ENCODE measurements at regions not wholly inside any gene's neighbourhood (a gene's known extent, or its start where the extent isn't known, plus 50 kb on each side); places are given as distances from the start of the nearest gene placed in this dataset.

DNA sequence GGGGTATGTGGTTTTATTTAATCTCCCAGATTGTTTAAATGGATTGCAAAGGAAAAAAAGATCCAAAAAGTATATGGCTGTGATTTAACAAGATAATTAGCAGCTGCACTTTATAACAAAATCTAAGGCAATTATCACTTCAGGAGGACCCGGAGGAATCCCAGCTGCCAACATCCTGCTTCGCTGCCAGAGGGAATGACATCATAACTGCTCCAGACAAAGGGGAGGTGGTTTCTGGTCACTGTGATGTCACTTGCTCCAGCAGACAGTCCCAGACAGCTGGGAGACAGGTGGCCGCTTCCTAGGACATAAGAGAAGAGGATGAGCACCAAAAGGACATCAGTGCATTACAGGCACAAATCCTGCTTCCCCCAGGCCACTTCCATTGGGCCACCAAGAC is 371.0 kb downstream of the BCOR start:
- intact Hi-C loops (cut with micrococcal nuclease; ENCODE audit: unreplicated experiment), result no loop called here
- H3K36me3 Mint-ChIP-seq (ENCODE audit: insufficient read depth, unreplicated experiment), result peaks cover 5% of the 10 kb centered on the region
- DNase-seq, result no peak
- no peaks in the 10 kb centered on the region for H3K9me3 Mint-ChIP-seq (ENCODE audit: unreplicated experiment)
- no TSS peak for BruUV-seq (replicated peaks)
- no peaks in the 10 kb centered on the region for H3K27me3 ChIP-seq (replicated peaks; ENCODE audit: control insufficient read depth, insufficient read depth, low read length)
- CTCF ChIA-PET, result interaction anchor here (0.6 kb wide), 1 partner anchor 804 kb away, joined by 3 read pairs; no protein-coding TSS in a partner anchor
- no peak overlapping the region for H3K4me3 Mint-ChIP-seq (ENCODE audit: unreplicated experiment)
- H3K27me3 Mint-ChIP-seq (ENCODE audit: insufficient read depth, unreplicated experiment), result no peaks in the 10 kb centered on the region
- H3K4me3 ChIP-seq (ENCODE audit: low read depth, low read length), result no peak overlapping the region
- peaks cover 18% of the 10 kb centered on the region for H3K4me1 Mint-ChIP-seq (ENCODE audit: low read depth, unreplicated experiment)
- H3K4me1 ChIP-seq, result no peaks in the 10 kb centered on the region; the same call in 1 of the 2 replicates
- no peaks in the 10 kb centered on the region for H3K36me3 ChIP-seq (ENCODE audit: control insufficient read depth, insufficient read depth, low read length)
- TF ChIP-seq, protein P1, sequence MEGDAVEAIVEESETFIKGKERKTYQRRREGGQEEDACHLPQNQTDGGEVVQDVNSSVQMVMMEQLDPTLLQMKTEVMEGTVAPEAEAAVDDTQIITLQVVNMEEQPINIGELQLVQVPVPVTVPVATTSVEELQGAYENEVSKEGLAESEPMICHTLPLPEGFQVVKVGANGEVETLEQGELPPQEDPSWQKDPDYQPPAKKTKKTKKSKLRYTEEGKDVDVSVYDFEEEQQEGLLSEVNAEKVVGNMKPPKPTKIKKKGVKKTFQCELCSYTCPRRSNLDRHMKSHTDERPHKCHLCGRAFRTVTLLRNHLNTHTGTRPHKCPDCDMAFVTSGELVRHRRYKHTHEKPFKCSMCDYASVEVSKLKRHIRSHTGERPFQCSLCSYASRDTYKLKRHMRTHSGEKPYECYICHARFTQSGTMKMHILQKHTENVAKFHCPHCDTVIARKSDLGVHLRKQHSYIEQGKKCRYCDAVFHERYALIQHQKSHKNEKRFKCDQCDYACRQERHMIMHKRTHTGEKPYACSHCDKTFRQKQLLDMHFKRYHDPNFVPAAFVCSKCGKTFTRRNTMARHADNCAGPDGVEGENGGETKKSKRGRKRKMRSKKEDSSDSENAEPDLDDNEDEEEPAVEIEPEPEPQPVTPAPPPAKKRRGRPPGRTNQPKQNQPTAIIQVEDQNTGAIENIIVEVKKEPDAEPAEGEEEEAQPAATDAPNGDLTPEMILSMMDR (IDR thresholded peaks at IDR 0.05; ENCODE audit: insufficient read depth in 1 of 2, low read depth in 1 of 2, low read length in 1 of 2, severe bottlenecking in 1 of 2, unreplicated experiment in 1 of 2), result no peak
- no peaks in the 10 kb centered on the region for H3K9me3 ChIP-seq
- H3K27ac Mint-ChIP-seq (ENCODE audit: unreplicated experiment), result no peak overlapping the region
- POLR2A ChIA-PET, result no interaction called here

DNA sequence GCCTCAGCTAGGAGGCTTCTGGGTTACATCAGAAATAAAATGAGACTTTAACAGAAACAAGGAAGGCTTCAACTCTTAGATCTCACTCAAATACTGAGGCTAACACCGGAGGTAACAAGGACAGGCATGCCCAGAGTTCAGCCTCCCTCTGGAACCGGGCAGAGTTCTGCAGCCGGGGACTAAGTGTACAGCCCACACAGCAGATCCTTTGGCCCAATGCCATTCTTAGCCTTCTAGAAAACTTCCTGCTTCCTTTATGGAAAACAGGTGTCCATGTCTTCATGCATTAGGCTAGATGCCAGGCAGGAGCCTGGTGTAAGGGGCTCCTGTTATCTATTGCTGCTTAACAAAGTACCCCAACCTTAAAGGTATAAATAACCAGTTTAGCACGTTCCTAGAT is 369.7 kb downstream of the BCOR start:
- no peaks in the 10 kb centered on the region for H3K27me3 ChIP-seq (replicated peaks; ENCODE audit: control insufficient read depth, insufficient read depth, low read length)
- Mint-ChIP-seq H3K4me3 (ENCODE audit: unreplicated experiment) (no peak overlapping the region), H3K27me3 (ENCODE audit: insufficient read depth, unreplicated experiment) (no peaks in the 10 kb centered on the region), H3K27ac (ENCODE audit: unreplicated experiment) (no peak overlapping the region), H3K4me1 (ENCODE audit: low read depth, unreplicated experiment) (peaks cover 8% of the 10 kb centered on the region), H3K36me3 (ENCODE audit: insufficient read depth, unreplicated experiment) (no peaks in the 10 kb centered on the region), H3K9me3 (ENCODE audit: unreplicated experiment) (no peaks in the 10 kb centered on the region)
- POLR2A ChIA-PET, result no interaction called here
- no peaks in the 10 kb centered on the region; the same call in 1 of the 2 replicates for H3K4me1 ChIP-seq
- CTCF ChIA-PET, result no interaction called here
- H3K36me3 ChIP-seq (ENCODE audit: control insufficient read depth, insufficient read depth, low read length), result no peaks in the 10 kb centered on the region
- TF ChIP-seq, protein P1 (IDR thresholded peaks at IDR 0.05; ENCODE audit: insufficient read depth in 1 of 2, low read depth in 1 of 2, low read length in 1 of 2, severe bottlenecking in 1 of 2, unreplicated experiment in 1 of 2), result no peak
- H3K4me3 ChIP-seq (ENCODE audit: low read depth, low read length), result no peak overlapping the region
- intact Hi-C loops (cut with micrococcal nuclease; ENCODE audit: unreplicated experiment), result no loop called here
- H3K9me3 ChIP-seq, result no peaks in the 10 kb centered on the region
- BruUV-seq (replicated peaks), result no TSS peak
- no peak for DNase-seq

DNA sequence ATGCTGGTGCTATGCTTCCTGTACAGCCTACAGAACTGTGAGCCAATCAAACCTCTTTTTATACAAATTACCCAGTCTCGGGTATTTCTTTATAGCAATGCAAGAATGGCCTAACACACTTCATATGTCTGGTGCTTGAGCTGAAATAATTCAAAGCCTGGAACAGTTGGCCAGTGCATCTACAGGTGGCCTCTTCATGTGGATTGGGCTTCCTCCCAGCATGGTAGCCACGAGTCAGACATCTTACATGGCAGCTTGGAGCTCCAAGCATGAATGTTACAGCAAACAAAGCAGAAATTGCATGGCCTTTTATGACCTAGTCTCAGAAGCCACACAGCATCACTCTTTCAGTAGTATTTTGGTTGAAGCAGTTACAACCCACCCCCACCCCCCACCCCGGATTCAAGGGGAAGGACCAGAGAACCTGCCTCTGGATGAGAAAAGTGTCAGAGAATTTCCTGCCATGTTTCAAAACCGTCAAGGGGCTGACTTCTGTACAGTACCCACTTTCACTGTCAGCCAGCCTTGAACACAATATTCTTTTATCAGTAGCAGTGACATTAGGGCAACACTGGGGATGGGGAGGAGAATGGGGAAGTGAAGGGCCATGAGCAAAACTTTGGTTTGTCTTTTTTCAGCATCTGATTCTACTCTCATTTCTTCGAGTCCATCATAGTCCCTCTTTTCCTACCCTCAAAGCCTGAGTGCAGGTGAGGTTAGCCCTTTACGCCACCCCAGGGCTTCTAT is 368.7 kb downstream of the BCOR start:
- Mint-ChIP-seq H3K27me3 (ENCODE audit: insufficient read depth, unreplicated experiment) (no peaks in the 10 kb centered on the region), H3K4me3 (ENCODE audit: unreplicated experiment) (no peak overlapping the region), H3K4me1 (ENCODE audit: low read depth, unreplicated experiment) (peaks cover 8% of the 10 kb centered on the region), H3K27ac (ENCODE audit: unreplicated experiment) (no peak overlapping the region), H3K36me3 (ENCODE audit: insufficient read depth, unreplicated experiment) (no peaks in the 10 kb centered on the region), H3K9me3 (ENCODE audit: unreplicated experiment) (no peaks in the 10 kb centered on the region)
- POLR2A ChIA-PET, result no interaction called here
- no TSS peak for BruUV-seq (replicated peaks)
- CTCF ChIA-PET, result no interaction called here
- Histone ChIP-seq H3K36me3 (ENCODE audit: control insufficient read depth, insufficient read depth, low read length) (no peaks in the 10 kb centered on the region), H3K4me3 (ENCODE audit: low read depth, low read length) (no peak overlapping the region), H3K9me3 (no peaks in the 10 kb centered on the region), H3K4me1 (no peaks in the 10 kb centered on the region; the same call in 1 of the 2 replicates), H3K27me3 (replicated peaks; ENCODE audit: control insufficient read depth, insufficient read depth, low read length) (no peaks in the 10 kb centered on the region)
- no peak for DNase-seq
- TF ChIP-seq, protein P1 (IDR thresholded peaks at IDR 0.05; ENCODE audit: insufficient read depth in 1 of 2, low read depth in 1 of 2, low read length in 1 of 2, severe bottlenecking in 1 of 2, unreplicated experiment in 1 of 2), result no peak
- intact Hi-C loops (cut with micrococcal nuclease; ENCODE audit: unreplicated experiment), result no loop called here

Data from Caco-2 (cell line).